SU-DHL-6 (cell line): ENCODE measurements at regions not wholly inside any gene's neighbourhood (a gene's known extent, or its start where the extent isn't known, plus 50 kb on each side); places are given as distances from the start of the nearest gene placed in this dataset.

ENCODE experiments used
- H2AFZ ChIP-seq: fragments of 200-600 bp; sonication (generic); 2 replicates; pipeline ENCODE4 v1.6.1; 2014; ENCODE audit warnings: low read depth, mild to moderate bottlenecking, moderate library complexity, mixed read lengths, antibody characterized with exemption, low read length; ENCODE audit not compliant: severe bottlenecking
- H3F3A ChIP-seq: fragments of 200-600 bp; shearing (Covaris generic); 2 replicates; pipeline ENCODE4 v1.6.0; 2016; ENCODE audit warnings: antibody characterized with exemption, mild to moderate bottlenecking; ENCODE audit not compliant: insufficient read depth
- H3K27ac ChIP-seq: fragments of 200-600 bp; sonication (generic); 2 replicates; pipeline ENCODE4 v1.5.1; 2016; ENCODE audit warnings: low read depth, mild to moderate bottlenecking, low read length, moderate library complexity, mixed read lengths
- H3K27me3 ChIP-seq: fragments of 200-600 bp; sonication (generic), shearing (Covaris generic); 2 replicates; pipeline ENCODE4 v1.6.0; 2014; ENCODE audit warnings: mild to moderate bottlenecking, low read length
- H3K36me3 ChIP-seq: fragments of 200-600 bp; sonication (generic); 2 replicates; pipeline ENCODE4 v1.6.1; 2014; ENCODE audit warnings: mild to moderate bottlenecking, low read length, mixed read lengths
- H3K4me2 ChIP-seq: fragments of 300-600, 200-600 bp; shearing (Covaris generic), sonication (generic); 2 replicates; pipeline ENCODE4 v1.6.0; 2014; ENCODE audit warnings: low read length, low read depth, mild to moderate bottlenecking; ENCODE audit not compliant: poor library complexity, severe bottlenecking
- H3K4me3 ChIP-seq: fragments of 200-600 bp; sonication (generic); 2 replicates; pipeline ENCODE4 v1.5.1; 2014; ENCODE audit warnings: antibody characterized with exemption, low read length, mild to moderate bottlenecking, mixed read lengths; ENCODE audit not compliant: insufficient read depth, poor library complexity, severe bottlenecking
- H3K79me2 ChIP-seq: fragments of 200-600 bp; sonication (generic); 2 replicates; pipeline ENCODE4 v1.6.1; 2014; ENCODE audit warnings: mild to moderate bottlenecking, low read length, moderate library complexity; ENCODE audit not compliant: insufficient read depth
- H3K9ac ChIP-seq: fragments of 200-600 bp; sonication (generic); 2 replicates; pipeline ENCODE4 v1.7.0; 2014; ENCODE audit warnings: mild to moderate bottlenecking, low read length
- H3K9me2 ChIP-seq: fragments of 200-600 bp; sonication (generic); replicated peaks from 2 replicates; pipeline ENCODE4 v1.6.1; 2014; ENCODE audit warnings: low read length; ENCODE audit not compliant: insufficient read depth
- H3K9me3 ChIP-seq: fragments of 200-600 bp; sonication (generic); 2 replicates; pipeline ENCODE4 v1.6.1; 2014; ENCODE audit warnings: low read length, mixed read lengths; ENCODE audit not compliant: insufficient read depth
- H4K20me1 ChIP-seq: fragments of 200-600 bp; sonication (generic); 2 replicates; pipeline ENCODE4 v1.6.1; 2014; ENCODE audit warnings: low read depth, mild to moderate bottlenecking, antibody characterized with exemption, low read length, moderate library complexity, mixed read lengths
- EZH2phosphoT487 ChIP-seq: fragments of 200-600 bp; sonication (generic), shearing (Covaris generic); conservative IDR thresholded peaks from 2 replicates; pipeline ENCODE4 v1.6.1; 2018; ENCODE audit warnings: mild to moderate bottlenecking, antibody characterized with exemption, low read length, moderate library complexity, mixed read lengths
- TF ChIP-seq, protein P1 (sequence below): fragments of 200-600 bp; sonication (generic); IDR thresholded peaks from one replicate; pipeline ENCODE4 v1.5.1; 2017; ENCODE audit warnings: antibody characterized with exemption, mild to moderate bottlenecking, low read length, moderate library complexity; ENCODE audit not compliant: insufficient read depth, poor library complexity, severe bottlenecking

DNA sequence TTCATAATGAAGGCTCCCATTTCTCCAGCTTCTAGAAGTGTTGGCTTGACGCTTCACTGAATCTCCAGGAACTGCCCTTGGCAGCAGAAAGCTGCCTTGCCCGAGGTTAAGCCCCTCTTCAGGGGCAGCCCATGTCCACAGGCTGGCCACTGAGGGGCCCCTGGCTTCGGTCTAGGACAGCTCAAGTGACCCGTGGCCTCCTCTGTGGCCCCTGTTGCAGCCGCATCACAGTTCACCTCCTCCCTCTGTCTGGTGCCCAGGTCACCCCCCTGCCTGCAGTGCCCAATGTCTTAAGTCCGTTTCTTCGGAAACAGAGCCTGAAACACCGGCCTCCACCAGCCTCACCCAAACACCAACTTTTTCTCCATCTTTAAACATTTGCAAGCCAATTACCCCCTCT lies 279.2 kb upstream of the MKI67 start:
- Histone ChIP-seq H3F3A (no peaks in the 10 kb centered on the region), H3K27ac (no peak overlapping the region), H3K4me3 (no peak overlapping the region), H3K9ac (no peak overlapping the region), H3K4me2 (no peak overlapping the region), H2AFZ (no peak overlapping the region), H3K9me2 (no peaks in the 10 kb centered on the region), H3K79me2 (no peaks in the 10 kb centered on the region), H4K20me1 (no peaks in the 10 kb centered on the region), H3K36me3 (no peaks in the 10 kb centered on the region), H3K27me3 (no peaks in the 10 kb centered on the region), H3K9me3 (no peaks in the 10 kb centered on the region)
- TF ChIP-seq EZH2phosphoT487 = no peak
- TF ChIP-seq, protein P1, sequence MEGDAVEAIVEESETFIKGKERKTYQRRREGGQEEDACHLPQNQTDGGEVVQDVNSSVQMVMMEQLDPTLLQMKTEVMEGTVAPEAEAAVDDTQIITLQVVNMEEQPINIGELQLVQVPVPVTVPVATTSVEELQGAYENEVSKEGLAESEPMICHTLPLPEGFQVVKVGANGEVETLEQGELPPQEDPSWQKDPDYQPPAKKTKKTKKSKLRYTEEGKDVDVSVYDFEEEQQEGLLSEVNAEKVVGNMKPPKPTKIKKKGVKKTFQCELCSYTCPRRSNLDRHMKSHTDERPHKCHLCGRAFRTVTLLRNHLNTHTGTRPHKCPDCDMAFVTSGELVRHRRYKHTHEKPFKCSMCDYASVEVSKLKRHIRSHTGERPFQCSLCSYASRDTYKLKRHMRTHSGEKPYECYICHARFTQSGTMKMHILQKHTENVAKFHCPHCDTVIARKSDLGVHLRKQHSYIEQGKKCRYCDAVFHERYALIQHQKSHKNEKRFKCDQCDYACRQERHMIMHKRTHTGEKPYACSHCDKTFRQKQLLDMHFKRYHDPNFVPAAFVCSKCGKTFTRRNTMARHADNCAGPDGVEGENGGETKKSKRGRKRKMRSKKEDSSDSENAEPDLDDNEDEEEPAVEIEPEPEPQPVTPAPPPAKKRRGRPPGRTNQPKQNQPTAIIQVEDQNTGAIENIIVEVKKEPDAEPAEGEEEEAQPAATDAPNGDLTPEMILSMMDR = no peak

DNA sequence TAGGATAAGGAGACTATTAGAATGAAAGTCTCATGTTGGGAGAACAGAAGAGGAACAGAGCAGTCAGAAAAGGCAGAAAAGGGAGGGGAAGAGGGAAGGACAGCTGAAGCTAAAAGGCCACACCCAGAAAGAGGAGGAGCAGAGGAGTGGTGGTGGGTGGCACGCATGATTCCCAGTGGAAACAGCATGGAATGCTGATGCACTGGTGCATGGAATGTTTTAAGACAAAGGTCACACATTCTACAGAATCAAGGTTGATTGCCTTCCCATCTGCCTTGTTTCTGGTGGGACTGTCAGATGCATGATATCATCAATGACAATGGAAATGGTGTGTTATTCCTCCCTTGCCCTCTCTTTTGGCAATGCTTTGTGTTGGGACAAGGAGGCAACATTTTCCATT lies 285.4 kb upstream of the MKI67 start:
- Histone ChIP-seq H3K27me3 (no peaks in the 10 kb centered on the region), H3K9me2 (no peaks in the 10 kb centered on the region), H3K27ac (no peak overlapping the region), H3K36me3 (no peaks in the 10 kb centered on the region), H3K9me3 (no peaks in the 10 kb centered on the region), H3K79me2 (no peaks in the 10 kb centered on the region), H2AFZ (no peak overlapping the region), H3K4me2 (no peak overlapping the region), H4K20me1 (no peaks in the 10 kb centered on the region), H3K9ac (no peak overlapping the region), H3F3A (no peaks in the 10 kb centered on the region), H3K4me3 (no peak overlapping the region)
- no peak for TF ChIP-seq EZH2phosphoT487
- TF ChIP-seq, protein P1 = no peak

DNA sequence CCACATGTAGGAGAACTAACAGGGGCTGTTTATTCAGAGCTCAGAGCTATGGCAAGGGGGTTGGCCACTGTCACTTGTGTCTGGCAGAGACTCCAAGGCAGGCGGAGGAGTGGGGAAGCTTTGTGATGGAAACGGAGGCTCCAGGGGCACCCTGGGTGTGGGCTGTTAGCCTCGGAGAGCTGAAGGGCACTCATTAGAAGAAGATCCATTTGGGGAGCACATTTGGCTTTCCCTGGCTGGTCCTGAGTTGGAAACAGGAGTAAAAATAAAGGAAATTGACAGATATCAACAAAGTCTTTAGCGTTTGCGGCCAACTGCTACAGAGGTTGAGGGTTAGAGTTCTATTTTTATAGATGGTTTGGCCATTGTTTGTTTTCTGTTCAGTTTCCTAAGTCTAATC lies 288.3 kb upstream of the MKI67 start:
- Histone ChIP-seq H3K27ac (no peak overlapping the region), H3K4me2 (no peak overlapping the region), H3K36me3 (no peaks in the 10 kb centered on the region), H3K9me2 (no peaks in the 10 kb centered on the region), H3K27me3 (no peaks in the 10 kb centered on the region), H3K79me2 (no peaks in the 10 kb centered on the region), H2AFZ (no peak overlapping the region), H3K9ac (no peak overlapping the region), H3K4me3 (no peak overlapping the region), H3K9me3 (no peaks in the 10 kb centered on the region), H3F3A (no peaks in the 10 kb centered on the region), H4K20me1 (no peaks in the 10 kb centered on the region)
- TF ChIP-seq, protein P1 = no peak
- TF ChIP-seq EZH2phosphoT487 = no peak

DNA sequence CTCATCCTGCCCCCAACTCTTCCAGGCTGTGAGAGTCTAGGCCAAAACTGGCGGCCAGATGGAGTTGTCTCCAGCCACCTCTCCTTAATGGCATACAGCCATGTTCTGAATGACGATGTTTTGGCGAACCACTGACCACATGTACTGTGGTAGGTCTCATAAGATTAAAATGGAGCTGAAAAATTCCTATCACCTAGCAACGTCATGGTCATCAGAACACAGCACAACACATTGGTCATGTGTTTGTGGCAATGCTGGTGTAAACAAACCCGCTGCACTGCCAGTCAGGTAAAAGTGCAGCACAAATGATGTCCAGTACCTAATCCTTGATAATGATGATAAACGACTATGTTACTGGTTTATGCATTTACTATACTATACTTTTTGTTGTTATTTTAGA lies 290.0 kb upstream of the MKI67 start:
- H4K20me1 ChIP-seq = no peaks in the 10 kb centered on the region
- TF ChIP-seq, protein P1 = no peak
- no peak for TF ChIP-seq EZH2phosphoT487
- no peaks in the 10 kb centered on the region for H3K27me3 ChIP-seq
- H3K4me2 ChIP-seq = no peak overlapping the region
- H3K9ac ChIP-seq = no peak overlapping the region
- H3F3A ChIP-seq = no peaks in the 10 kb centered on the region
- H3K36me3 ChIP-seq = no peaks in the 10 kb centered on the region
- no peak overlapping the region for H3K4me3 ChIP-seq
- H3K9me2 ChIP-seq = no peaks in the 10 kb centered on the region
- no peaks in the 10 kb centered on the region for H3K9me3 ChIP-seq
- no peak overlapping the region for H3K27ac ChIP-seq
- no peak overlapping the region for H2AFZ ChIP-seq
- H3K79me2 ChIP-seq = no peaks in the 10 kb centered on the region
